K562 (cell line): ENCODE measurements at regions not wholly inside any gene's neighbourhood (a gene's known extent, or its start where the extent isn't known, plus 50 kb on each side); places are given as distances from the start of the nearest gene placed in this dataset.

Experiments
- ATAC-seq: fragments of 200-7000 bp; cut with Tn5 transposase; 3 replicates; pipeline ENCODE4 v1.9.1; 2020; ENCODE audit warnings: moderate library complexity
- BruUV-seq: library from RNA; stranded (reverse); fragments of 400-500 nt; replicated peaks from 2 replicates; lab custom pipeline; 2021; lab: Mats Ljungman, UMichigan
- CTCF ChIA-PET: fragments of 300-600 bp; formaldehyde crosslinking; extraction: SDS; loops from one replicate; lab custom pipeline; 2021; ENCODE audit warnings: low intra/inter-chr PET ratio; lab: Yijun Ruan, JAX
- POLR2A ChIA-PET: fragments of 300-600, 350-650 bp; sonication (Branson Sonifier 250); formaldehyde crosslinking; extraction: SDS; loops from one replicate; lab custom pipeline; 2021; ENCODE audit warnings: antibody characterized with exemption, inconsistent platforms; lab: Yijun Ruan, JAX
- DNase-seq, 4 experiments: peaks; one replicate each; pipeline versions ENCODE4 v3.0.0 to v3.0.0-alpha.2; 2011 to 2018; ENCODE audit warnings: low spot score in 3 of 4, mixed read lengths in 3 of 4; ENCODE audit errors: extremely low read depth in 1 of 4
- FAIRE-seq: peaks from 2 replicates; lab custom pipeline; 2011; peaks lifted over from hg19 to GRCh38; lab: Jason Lieb, UNC
- H2AFZ ChIP-seq: 2 replicates; pipeline ENCODE4 v1.6.0; 2011; ENCODE audit warnings: low read depth, low read length, control low read depth, inconsistent platforms
- H3K27ac ChIP-seq: fragments of 200-600 bp; 3 replicates; pipeline ENCODE4 v1.8.0; 2011; ENCODE audit warnings: low read depth, mild to moderate bottlenecking, control low read depth, inconsistent platforms, low read length, moderate library complexity, mixed read lengths; ENCODE audit errors: extremely low read depth
- H3K27me3 ChIP-seq, 2 experiments: fragments of 300-600 bp in 1 of 2; 2 replicates in 1 of 2; 3 replicates in 1 of 2; pipeline versions ENCODE4 v1.6.0 to v1.8.0; 2011; ENCODE audit warnings: inconsistent platforms in 2 of 2, low read length in 2 of 2, mild to moderate bottlenecking in 1 of 2, mixed read lengths in 1 of 2, moderate library complexity in 1 of 2; ENCODE audit not compliant: control insufficient read depth in 2 of 2, insufficient read depth in 2 of 2
- H3K36me3 ChIP-seq: fragments of 300-600 bp; 3 replicates; pipeline ENCODE4 v1.8.0; 2011; ENCODE audit warnings: mild to moderate bottlenecking, low read length, inconsistent platforms; ENCODE audit not compliant: control insufficient read depth, insufficient read depth
- H3K4me1 ChIP-seq, 2 experiments: fragments of 200-600 bp in 1 of 2; replicated peaks in 1 of 2; 2 replicates in 1 of 2; 3 replicates in 1 of 2; pipeline versions ENCODE4 v1.5.1 to v1.8.0; 2011; ENCODE audit warnings: inconsistent platforms in 2 of 2, low read length in 2 of 2, mild to moderate bottlenecking in 1 of 2, mixed read lengths in 1 of 2, moderate library complexity in 1 of 2; ENCODE audit not compliant: control insufficient read depth in 2 of 2, insufficient read depth in 2 of 2
- H3K4me2 ChIP-seq: 2 replicates; pipeline ENCODE4 v1.6.1; 2011; ENCODE audit warnings: low read length, control low read depth, inconsistent platforms, mixed read lengths; ENCODE audit not compliant: insufficient read depth
- H3K4me3 ChIP-seq: fragments of 200-600 bp; sonication (generic), shearing (Covaris generic); 2 replicates; pipeline ENCODE4 v1.5.1; 2016; ENCODE audit warnings: control low read depth, inconsistent platforms
- H3K79me2 ChIP-seq: fragments of 200-600 bp; 3 replicates; pipeline ENCODE4 v1.8.0; 2011; ENCODE audit warnings: low read length, inconsistent platforms; ENCODE audit not compliant: control insufficient read depth, insufficient read depth
- H3K9ac ChIP-seq, 2 experiments: 2 replicates each; pipeline versions ENCODE4 v1.6.0 to v1.6.1; 2011; ENCODE audit warnings: low read depth in 2 of 2, low read length in 2 of 2, control low read depth in 1 of 2, inconsistent platforms in 1 of 2, mild to moderate bottlenecking in 1 of 2, mixed read lengths in 1 of 2; ENCODE audit not compliant: insufficient read depth in 1 of 2
- H3K9me1 ChIP-seq: one replicate; pipeline ENCODE4 v1.6.0; 2011; ENCODE audit warnings: inconsistent platforms, mild to moderate bottlenecking, low read length, moderate library complexity; ENCODE audit not compliant: control insufficient read depth, insufficient read depth
- H3K9me3 ChIP-seq: replicated peaks from 2 replicates; pipeline ENCODE4 v1.5.1; 2011; ENCODE audit warnings: low read depth, low read length, inconsistent platforms; ENCODE audit not compliant: control insufficient read depth, insufficient read depth
- H4K20me1 ChIP-seq: replicated peaks from 2 replicates; pipeline ENCODE4 v1.6.1; 2011; ENCODE audit warnings: low read length, inconsistent platforms, mixed read lengths; ENCODE audit not compliant: control insufficient read depth, insufficient read depth
- FOXA1 ChIP-seq: fragments of 450-650 bp; IDR thresholded peaks from 2 replicates; pipeline ENCODE4 v1.6.1; 2016; ENCODE audit warnings: mild to moderate bottlenecking, borderline replicate concordance
- HMG20B ChIP-seq: fragments of 250-450 bp; sonication (Bioruptor Pico); IDR thresholded peaks from 2 replicates; pipeline ENCODE4 v1.5.0; 2021; ENCODE audit warnings: mild to moderate bottlenecking
- IFI16 ChIP-seq: fragments of 250-450 bp; sonication (Bioruptor Pico); IDR thresholded peaks from 2 replicates; pipeline ENCODE4 v2.1.2; 2022; ENCODE audit warnings: mild to moderate bottlenecking, inconsistent platforms
- IRF2 ChIP-seq: sonication (generic); formaldehyde crosslinking; IDR thresholded peaks from 2 replicates; pipeline ENCODE4 v1.8.1; 2022; ENCODE audit warnings: mild to moderate bottlenecking, missing genetic modification reagents
- KDM2B ChIP-seq: fragments of 250-450 bp; sonication (Bioruptor Pico); IDR thresholded peaks from 2 replicates; pipeline ENCODE4 v1.8.0; 2021; ENCODE audit warnings: mild to moderate bottlenecking, moderate library complexity
- NFRKB ChIP-seq: fragments of 450-650 bp; IDR thresholded peaks from 2 replicates; pipeline ENCODE4 v1.6.1; 2016; ENCODE audit warnings: low read depth
- OTX1 ChIP-seq: fragments of 450-650 bp; formaldehyde crosslinking; IDR thresholded peaks from 2 replicates; pipeline ENCODE4 v1.4.0; 2022; ENCODE audit warnings: mild to moderate bottlenecking
- SRSF3 ChIP-seq: fragments of 200-400 bp; formaldehyde crosslinking; IDR thresholded peaks from 2 replicates; pipeline ENCODE4 v1.6.1; 2016; ENCODE audit warnings: mild to moderate bottlenecking, low read length, moderate library complexity; ENCODE audit not compliant: insufficient read depth
- TARDBP ChIP-seq: fragments of 450-650 bp; IDR thresholded peaks from 2 replicates; pipeline ENCODE4 v1.6.1; 2016
- WGBS: fragments of 100-300 bp; shearing (Covaris generic); methylation state at CpG from one replicate; pipeline ENCODE4 v1.1.6; 2016; ENCODE audit warnings: low coverage, mixed read lengths; ENCODE audit not compliant: insufficient coverage; ENCODE audit errors: missing lambda C conversion rate; 5-methylcytosine and 5-hydroxymethylcytosine counted together
- in situ Hi-C: fragments of 300-500 bp; cut with MboI; formaldehyde crosslinking; loops from 4 replicates; pipeline ENCODE4 v1.15.0; 2018; ENCODE audit warnings: inconsistent platforms, mixed read lengths
- intact Hi-C: fragments of 100-400 bp; cut with micrococcal nuclease; formaldehyde crosslinking; loops from 2 replicates; pipeline ENCODE4 v1.14.2; 2022
- TF ChIP-seq, protein P1 (sequence below): fragments of 450-650 bp; IDR thresholded peaks from 2 replicates; pipeline ENCODE4 v1.7.0; 2016; ENCODE audit warnings: borderline replicate concordance

DNA sequence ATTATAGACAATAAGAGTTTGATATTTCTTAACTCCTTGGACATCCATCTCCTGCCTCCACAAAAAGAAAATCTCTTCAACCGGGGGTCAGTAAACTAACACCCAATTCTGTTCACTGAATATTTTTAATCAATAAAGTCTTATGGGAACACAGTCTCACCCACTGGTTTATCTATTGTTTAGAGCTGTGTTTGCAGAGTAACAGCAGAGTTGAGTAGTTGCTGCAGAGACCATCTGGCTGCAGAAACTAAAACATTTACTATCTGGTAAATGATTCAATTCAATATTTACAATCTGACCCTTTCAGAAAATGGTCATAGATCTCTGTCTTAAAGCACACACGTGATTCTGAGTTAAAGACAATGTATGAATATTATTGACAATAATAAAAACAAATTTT lies 94.0 kb downstream of the TMA16 start:
- no peak for ATAC-seq
- Histone ChIP-seq H3K9ac (no peak overlapping the region), H3K36me3 (no peaks in the 10 kb centered on the region), H3K27ac (no peak overlapping the region), H3K27me3 (no peaks in the 10 kb centered on the region), H2AFZ (no peak overlapping the region), H3K9me1 (no peaks in the 10 kb centered on the region), H3K4me3 (no peak overlapping the region), H3K79me2 (no peaks in the 10 kb centered on the region), H4K20me1 (no peaks in the 10 kb centered on the region), H3K9me3 (no peaks in the 10 kb centered on the region), H3K4me1 (no peaks in the 10 kb centered on the region), H3K4me2 (no peak overlapping the region)
- no peak for DNase-seq
- no peak for TF ChIP-seq OTX1 (CRISPR knock-in tag)
- TF ChIP-seq NFRKB, result no peak
- in situ Hi-C loops, result no loop called here
- no peak for FAIRE-seq
- POLR2A ChIA-PET, result no interaction called here
- BruUV-seq, result no TSS peak
- WGBS, result 0% methylated on average over 2 of the region's 2 CpGs
- CTCF ChIA-PET, result no interaction called here
- intact Hi-C loops, result no loop called here

DNA sequence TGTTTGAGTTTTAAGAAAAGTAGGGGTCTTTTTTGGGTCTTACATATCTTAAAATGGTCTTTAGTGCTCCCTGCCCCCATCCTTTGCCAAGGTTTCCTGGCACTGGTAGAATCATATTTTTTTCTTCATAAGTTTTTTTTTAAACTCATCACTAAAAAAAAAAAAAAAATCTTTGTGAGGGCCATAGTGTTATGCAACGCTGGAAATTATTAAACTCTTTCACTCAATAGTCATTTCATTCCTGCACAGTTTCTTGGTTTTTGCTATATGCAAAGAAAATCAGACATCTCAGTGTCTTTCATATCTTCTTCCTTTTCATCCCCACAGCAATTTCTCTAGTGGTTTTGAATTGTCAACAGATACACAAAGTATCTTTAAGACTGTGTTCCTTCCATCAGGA lies 95.6 kb downstream of the TMA16 start:
- TF ChIP-seq, protein P1, sequence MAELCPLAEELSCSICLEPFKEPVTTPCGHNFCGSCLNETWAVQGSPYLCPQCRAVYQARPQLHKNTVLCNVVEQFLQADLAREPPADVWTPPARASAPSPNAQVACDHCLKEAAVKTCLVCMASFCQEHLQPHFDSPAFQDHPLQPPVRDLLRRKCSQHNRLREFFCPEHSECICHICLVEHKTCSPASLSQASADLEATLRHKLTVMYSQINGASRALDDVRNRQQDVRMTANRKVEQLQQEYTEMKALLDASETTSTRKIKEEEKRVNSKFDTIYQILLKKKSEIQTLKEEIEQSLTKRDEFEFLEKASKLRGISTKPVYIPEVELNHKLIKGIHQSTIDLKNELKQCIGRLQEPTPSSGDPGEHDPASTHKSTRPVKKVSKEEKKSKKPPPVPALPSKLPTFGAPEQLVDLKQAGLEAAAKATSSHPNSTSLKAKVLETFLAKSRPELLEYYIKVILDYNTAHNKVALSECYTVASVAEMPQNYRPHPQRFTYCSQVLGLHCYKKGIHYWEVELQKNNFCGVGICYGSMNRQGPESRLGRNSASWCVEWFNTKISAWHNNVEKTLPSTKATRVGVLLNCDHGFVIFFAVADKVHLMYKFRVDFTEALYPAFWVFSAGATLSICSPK, result no peak
- TF ChIP-seq SRSF3 (no peak), IRF2 (CRISPR knock-in tag) (no peak), KDM2B (no peak), IFI16 (CRISPR knock-in tag) (no peak), FOXA1 (no peak), TARDBP (no peak), HMG20B (CRISPR knock-in tag) (no peak)
- POLR2A ChIA-PET, result no interaction called here
- intact Hi-C loops (no loop called here), in situ Hi-C loops (no loop called here)
- no peak for FAIRE-seq
- no peak overlapping the region for H3K4me3 ChIP-seq
- no peak overlapping the region for H2AFZ ChIP-seq
- no peaks in the 10 kb centered on the region for H3K27me3 ChIP-seq
- H3K79me2 ChIP-seq, result no peaks in the 10 kb centered on the region
- no peak for DNase-seq
- H3K4me2 ChIP-seq, result no peak overlapping the region
- BruUV-seq, result no TSS peak
- no peaks in the 10 kb centered on the region for H3K9me1 ChIP-seq
- no peak for ATAC-seq
- no peaks in the 10 kb centered on the region for H3K36me3 ChIP-seq
- no peaks in the 10 kb centered on the region for H4K20me1 ChIP-seq
- H3K27ac ChIP-seq, result no peak overlapping the region
- no peak overlapping the region for H3K9ac ChIP-seq
- CTCF ChIA-PET, result no interaction called here
- WGBS, result 0% methylated on average over 1 of the region's 1 CpG
- H3K4me1 ChIP-seq, result no peaks in the 10 kb centered on the region
- no peaks in the 10 kb centered on the region for H3K9me3 ChIP-seq
